DOHH2 (cell line): ENCODE measurements at regions not wholly inside any gene's neighbourhood (a gene's known extent, or its start where the extent isn't known, plus 50 kb on each side); places are given as distances from the start of the nearest gene placed in this dataset.

Experiments used
- H3F3A ChIP-seq: fragments of 200-600 bp; sonication (generic), shearing (Covaris generic); 2 replicates; pipeline ENCODE4 v1.6.0; 2016; ENCODE audit warnings: antibody characterized with exemption, mild to moderate bottlenecking; ENCODE audit not compliant: control insufficient read depth, insufficient read depth
- H3K27ac ChIP-seq: fragments of 200-600 bp; sonication (generic); 2 replicates; pipeline ENCODE4 v1.5.1; 2014; ENCODE audit warnings: low read depth, mild to moderate bottlenecking, low read length, moderate library complexity
- H3K27me3 ChIP-seq: fragments of 200-600 bp; sonication (generic); 2 replicates; pipeline ENCODE4 v1.6.1; 2014; ENCODE audit warnings: mild to moderate bottlenecking, low read length, mixed read lengths; ENCODE audit not compliant: control insufficient read depth
- H3K36me3 ChIP-seq: fragments of 200-600 bp; sonication (generic); 2 replicates; pipeline ENCODE4 v1.6.1; 2014; ENCODE audit warnings: mild to moderate bottlenecking, low read length, moderate library complexity, mixed read lengths; ENCODE audit not compliant: control insufficient read depth
- H3K4me1 ChIP-seq: fragments of 200-600 bp; sonication (generic); 2 replicates; pipeline ENCODE4 v1.6.1; 2014; ENCODE audit warnings: mild to moderate bottlenecking, low read length, mixed read lengths; ENCODE audit not compliant: control insufficient read depth
- H3K4me2 ChIP-seq: fragments of 200-600 bp; sonication (generic); 2 replicates; pipeline ENCODE4 v1.6.0; 2014; ENCODE audit warnings: mild to moderate bottlenecking, low read length, moderate library complexity
- H3K4me3 ChIP-seq: fragments of 200-600 bp; sonication (generic); 2 replicates; pipeline ENCODE4 v1.5.1; 2014; ENCODE audit warnings: mild to moderate bottlenecking, low read length, mixed read lengths
- H3K79me2 ChIP-seq: fragments of 200-600 bp; sonication (generic); 2 replicates; pipeline ENCODE4 v1.6.1; 2014; ENCODE audit warnings: mild to moderate bottlenecking, low read length, mixed read lengths; ENCODE audit not compliant: control insufficient read depth
- H3K9me2 ChIP-seq: fragments of 200-600 bp; sonication (generic); replicated peaks from 2 replicates; pipeline ENCODE4 v1.6.1; 2014; ENCODE audit warnings: mild to moderate bottlenecking, low read length, mixed read lengths; ENCODE audit not compliant: control insufficient read depth
- H3K9me3 ChIP-seq: fragments of 200-600 bp; sonication (generic); 2 replicates; pipeline ENCODE4 v1.6.1; 2014; ENCODE audit warnings: antibody characterized with exemption, low read length, mixed read lengths; ENCODE audit not compliant: control insufficient read depth, insufficient read depth
- H4K20me1 ChIP-seq: fragments of 200-600 bp; sonication (generic); 2 replicates; pipeline ENCODE4 v1.6.0; 2014; ENCODE audit warnings: low read depth, mild to moderate bottlenecking, antibody characterized with exemption, low read length, moderate library complexity; ENCODE audit not compliant: control insufficient read depth, insufficient read depth
- CTCF ChIP-seq: fragments of 200-600 bp; sonication (generic); IDR thresholded peaks from one replicate; pipeline ENCODE4 v1.5.1; 2014; ENCODE audit warnings: antibody characterized with exemption, mild to moderate bottlenecking, low read depth, low read length; ENCODE audit not compliant: poor library complexity, severe bottlenecking
- EZH2phosphoT487 ChIP-seq: fragments of 200-600 bp; sonication (generic); IDR thresholded peaks from 2 replicates; pipeline ENCODE4 v1.6.1; 2017; ENCODE audit warnings: borderline replicate concordance, mild to moderate bottlenecking, antibody characterized with exemption, low read length, moderate library complexity, mixed read lengths

GRCh38 chr13:30020726-30021312 lies 170.4 kb upstream of the UBL3 start:
- H4K20me1 ChIP-seq = no peaks in the 10 kb centered on the region
- no peaks in the 10 kb centered on the region for H3K79me2 ChIP-seq
- no peaks in the 10 kb centered on the region for H3K9me2 ChIP-seq
- no peak overlapping the region for H3K27ac ChIP-seq
- H3K9me3 ChIP-seq = no peaks in the 10 kb centered on the region
- TF ChIP-seq EZH2phosphoT487 (no peak), CTCF (no peak)
- no peaks in the 10 kb centered on the region for H3K36me3 ChIP-seq
- no peak overlapping the region for H3K4me2 ChIP-seq
- no peak overlapping the region for H3K4me3 ChIP-seq
- no peaks in the 10 kb centered on the region for H3K4me1 ChIP-seq
- H3K27me3 ChIP-seq = no peaks in the 10 kb centered on the region
- no peaks in the 10 kb centered on the region for H3F3A ChIP-seq

- H3K9me2 ChIP-seq = no peaks in the 10 kb centered on the region
- no peaks in the 10 kb centered on the region for H3F3A ChIP-seq
- H3K4me3 ChIP-seq = no peak overlapping the region
- peaks cover 2% of the 10 kb centered on the region for H3K27me3 ChIP-seq
- no peak overlapping the region for H3K4me2 ChIP-seq
- TF ChIP-seq CTCF (no peak), EZH2phosphoT487 (no peak)
- no peaks in the 10 kb centered on the region for H3K9me3 ChIP-seq
- no peaks in the 10 kb centered on the region for H4K20me1 ChIP-seq
- H3K27ac ChIP-seq = no peak overlapping the region
- H3K36me3 ChIP-seq = no peaks in the 10 kb centered on the region
- no peaks in the 10 kb centered on the region for H3K79me2 ChIP-seq
- no peaks in the 10 kb centered on the region for H3K4me1 ChIP-seq
Measured at GRCh38 chr13:30019648-30020626, 169.5 kb upstream of the UBL3 start.

GRCh38 chr13:30017880-30018279 lies 167.5 kb upstream of the UBL3 start:
- H3K4me3 ChIP-seq = no peak overlapping the region
- H3K9me3 ChIP-seq = no peaks in the 10 kb centered on the region
- no peaks in the 10 kb centered on the region for H3K36me3 ChIP-seq

More at GRCh38 chr13:30017880-30018279, 167.5 kb upstream of the UBL3 start:
- no peaks in the 10 kb centered on the region for H4K20me1 ChIP-seq
- H3K27me3 ChIP-seq = peaks cover 6% of the 10 kb centered on the region
- H3K79me2 ChIP-seq = no peaks in the 10 kb centered on the region
- TF ChIP-seq EZH2phosphoT487 (no peak), CTCF (no peak)
- H3K9me2 ChIP-seq = no peaks in the 10 kb centered on the region
- no peaks in the 10 kb centered on the region for H3K4me1 ChIP-seq
- no peak overlapping the region for H3K4me2 ChIP-seq
- no peaks in the 10 kb centered on the region for H3F3A ChIP-seq
- no peak overlapping the region for H3K27ac ChIP-seq
